Skeletal muscle satellite cell (primary cell): ENCODE measurements at regions not wholly inside any gene's neighbourhood (a gene's known extent, or its start where the extent isn't known, plus 50 kb on each side); places are given as distances from the start of the nearest gene placed in this dataset.

Experiments used
- H3K27me3 ChIP-seq: 2 replicates; pipeline ENCODE4 v1.7.0; 2013; ENCODE audit warnings: low read length; ENCODE audit not compliant: control insufficient read depth, insufficient read depth
- H3K36me3 ChIP-seq: 2 replicates; pipeline ENCODE4 v1.7.0; 2013; ENCODE audit warnings: mild to moderate bottlenecking, control low read depth, low read length; ENCODE audit not compliant: insufficient read depth
- H3K4me1 ChIP-seq: 2 replicates; pipeline ENCODE4 v1.7.0; 2013; ENCODE audit warnings: low read length; ENCODE audit not compliant: control insufficient read depth, insufficient read depth
- H3K4me2 ChIP-seq: 2 replicates; pipeline ENCODE4 v1.7.0; 2013; ENCODE audit warnings: mild to moderate bottlenecking, low read length
- H3K4me3 ChIP-seq: 2 replicates; pipeline ENCODE4 v1.7.0; 2013; ENCODE audit warnings: low read length
- H3K9ac ChIP-seq: 2 replicates; pipeline ENCODE4 v1.7.0; 2013; ENCODE audit warnings: mild to moderate bottlenecking, low read depth, low read length, moderate library complexity
- H3K9me3 ChIP-seq: replicated peaks from 2 replicates; pipeline ENCODE4 v1.7.0; 2013; ENCODE audit warnings: mild to moderate bottlenecking, control low read depth, low read length

DNA sequence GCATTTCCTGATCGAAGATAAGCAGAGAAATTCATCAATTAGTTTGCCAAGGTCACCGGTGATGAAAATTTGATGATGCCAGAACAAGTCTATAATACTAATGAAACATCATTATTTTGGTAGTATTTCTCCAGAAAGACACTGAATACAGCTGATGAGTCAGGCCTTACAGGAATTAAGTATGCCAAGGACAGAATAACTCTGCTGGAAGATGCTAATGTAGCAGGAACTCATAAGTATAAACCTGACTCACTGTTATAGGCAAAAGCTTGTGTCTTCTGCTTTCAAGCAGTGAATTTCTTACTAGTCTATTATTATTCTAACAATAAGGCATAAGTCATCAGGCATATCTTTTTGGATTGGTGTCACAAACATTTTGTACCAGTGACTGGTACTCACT lies 1825.1 kb upstream of the IGFBP7 start:
- H3K36me3 ChIP-seq, result no peaks in the 10 kb centered on the region

DNA sequence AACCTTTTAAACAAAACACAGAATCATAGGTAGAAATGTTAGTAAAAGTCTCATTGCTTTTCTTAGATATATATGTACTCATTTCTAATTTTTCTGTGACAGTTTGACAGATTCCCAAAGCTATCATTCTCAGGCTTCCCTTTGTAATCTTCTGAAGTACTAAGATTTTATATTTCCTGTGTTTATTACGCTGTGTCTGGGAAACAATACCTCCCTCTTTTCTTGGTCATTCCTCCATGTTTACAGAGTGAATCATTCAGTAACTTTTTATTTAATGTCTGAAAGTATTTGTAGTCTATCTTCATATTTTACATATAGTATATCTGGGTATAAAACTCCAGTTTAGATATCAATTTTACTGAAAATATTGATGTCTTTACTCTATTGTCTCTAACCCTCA lies 1826.3 kb upstream of the IGFBP7 start:
- Histone ChIP-seq H3K9me3 (no peaks in the 10 kb centered on the region), H3K4me3 (no peak overlapping the region), H3K4me1 (no peaks in the 10 kb centered on the region), H3K4me2 (no peak overlapping the region), H3K9ac (no peak overlapping the region), H3K27me3 (no peaks in the 10 kb centered on the region), H3K36me3 (no peaks in the 10 kb centered on the region)

More for the DNA sequence above, 1825.1 kb upstream of the IGFBP7 start:
- Histone ChIP-seq H3K9me3 (no peaks in the 10 kb centered on the region), H3K9ac (no peak overlapping the region), H3K4me2 (no peak overlapping the region), H3K4me1 (no peaks in the 10 kb centered on the region), H3K27me3 (no peaks in the 10 kb centered on the region), H3K4me3 (no peak overlapping the region)

DNA sequence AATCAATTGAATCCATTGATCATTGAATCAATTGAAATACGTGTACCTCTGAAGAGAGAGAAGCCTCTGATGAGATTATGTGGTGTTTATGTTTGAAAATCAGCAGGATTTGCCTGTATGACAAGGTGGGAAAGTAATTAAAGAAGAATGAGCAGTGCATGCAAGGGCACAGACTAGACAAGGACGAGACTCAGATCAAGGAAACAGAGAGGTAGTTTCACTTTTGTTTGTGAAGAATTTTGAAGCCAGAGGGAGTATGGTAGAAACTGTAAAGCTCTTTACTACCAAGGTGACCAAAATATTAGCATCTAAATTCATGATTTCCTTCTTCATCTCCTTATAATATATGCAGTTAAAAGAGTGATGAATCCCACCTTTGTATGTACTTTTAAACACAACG lies 1830.0 kb upstream of the IGFBP7 start:
- Histone ChIP-seq H3K4me3 (no peak overlapping the region), H3K36me3 (no peaks in the 10 kb centered on the region), H3K4me2 (no peak overlapping the region), H3K9ac (no peak overlapping the region), H3K4me1 (no peaks in the 10 kb centered on the region), H3K9me3 (no peaks in the 10 kb centered on the region), H3K27me3 (no peaks in the 10 kb centered on the region)

DNA sequence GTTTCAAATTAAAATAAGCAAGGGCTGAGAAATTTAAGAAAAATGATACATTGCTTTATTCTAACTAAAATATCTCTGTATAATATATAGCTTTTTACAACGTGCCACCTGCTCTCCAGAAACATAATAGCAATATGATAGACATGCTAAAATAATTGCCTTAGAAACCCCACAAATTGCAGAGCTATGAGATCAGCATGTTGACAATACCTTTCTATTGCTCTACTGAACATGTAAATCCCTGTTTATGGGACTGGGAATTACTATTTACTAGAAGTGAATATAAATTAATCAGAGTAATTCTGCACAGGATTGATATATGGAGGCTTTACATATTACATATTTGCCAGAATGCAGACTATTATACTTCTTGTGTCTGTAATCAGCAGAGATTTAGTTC lies 1831.1 kb upstream of the IGFBP7 start:
- Histone ChIP-seq H3K27me3 (no peaks in the 10 kb centered on the region), H3K4me2 (no peak overlapping the region), H3K9me3 (no peaks in the 10 kb centered on the region), H3K36me3 (no peaks in the 10 kb centered on the region), H3K4me1 (no peaks in the 10 kb centered on the region), H3K4me3 (no peak overlapping the region), H3K9ac (no peak overlapping the region)

DNA sequence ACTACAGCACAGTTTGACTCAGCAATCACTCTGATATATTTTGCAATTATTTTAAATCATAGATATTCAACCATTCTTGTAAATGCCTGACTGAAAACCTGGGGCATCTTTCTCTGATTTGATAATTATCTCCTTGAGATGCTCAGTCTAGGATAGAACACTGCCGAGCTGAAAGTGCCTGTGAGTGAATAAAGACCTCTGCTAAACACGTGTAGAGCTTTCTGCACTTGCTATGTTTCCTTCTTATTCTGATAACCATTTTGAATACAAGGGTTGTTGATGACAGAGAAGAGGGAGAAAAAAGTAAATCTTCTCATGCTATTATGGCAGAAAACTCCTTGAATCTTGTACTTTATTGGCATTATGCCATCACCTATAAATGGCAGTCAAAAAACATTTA lies 1843.4 kb upstream of the IGFBP7 start:
- no peak overlapping the region for H3K9ac ChIP-seq
- H3K4me3 ChIP-seq, result no peak overlapping the region
- no peaks in the 10 kb centered on the region for H3K27me3 ChIP-seq
- no peaks in the 10 kb centered on the region for H3K9me3 ChIP-seq
- H3K36me3 ChIP-seq, result no peaks in the 10 kb centered on the region
- no peaks in the 10 kb centered on the region for H3K4me1 ChIP-seq
- no peak overlapping the region for H3K4me2 ChIP-seq

DNA sequence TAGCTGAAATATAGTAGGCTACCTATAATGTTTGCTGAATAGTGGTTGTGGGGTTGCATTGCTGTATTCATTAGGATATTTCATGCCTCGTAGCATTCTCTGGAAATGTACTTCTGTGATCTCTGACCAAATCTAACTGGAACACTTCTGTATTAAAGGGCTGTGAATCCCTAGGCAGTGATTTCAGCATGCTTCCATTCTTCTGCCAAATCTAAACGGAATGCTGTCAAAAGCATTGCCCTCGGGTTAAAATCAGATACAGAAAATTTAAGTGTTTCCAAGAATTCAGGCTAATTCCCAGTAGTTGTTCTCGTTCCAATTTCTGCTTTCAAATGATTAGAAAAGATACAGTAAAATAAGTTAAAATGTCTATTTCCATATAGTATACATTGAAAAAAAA lies 1847.5 kb upstream of the IGFBP7 start:
- Histone ChIP-seq H3K4me1 (no peaks in the 10 kb centered on the region), H3K9me3 (no peaks in the 10 kb centered on the region), H3K9ac (no peak overlapping the region), H3K4me3 (no peak overlapping the region), H3K27me3 (no peaks in the 10 kb centered on the region), H3K4me2 (no peak overlapping the region), H3K36me3 (no peaks in the 10 kb centered on the region)

DNA sequence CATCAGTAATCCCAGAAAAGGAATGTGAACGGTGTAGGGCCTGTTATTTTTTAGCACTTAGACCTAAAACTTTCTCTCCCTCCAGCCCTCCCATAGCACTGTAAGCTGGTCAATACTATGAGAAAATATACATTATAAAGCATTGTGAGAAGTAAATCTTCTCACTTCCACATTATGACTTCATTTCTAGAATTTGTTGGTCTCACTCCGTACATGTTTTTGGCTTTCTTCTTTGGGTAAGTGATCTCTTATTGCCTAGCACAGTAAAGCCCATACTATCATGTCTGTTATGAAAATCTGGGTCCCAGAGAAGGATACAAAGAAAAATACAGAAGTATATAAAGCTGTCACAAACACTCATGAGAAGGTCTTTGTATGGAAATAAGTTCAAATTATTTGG lies 1851.1 kb upstream of the IGFBP7 start:
- H3K4me2 ChIP-seq, result no peak overlapping the region
- H3K4me1 ChIP-seq, result no peaks in the 10 kb centered on the region
- H3K9me3 ChIP-seq, result no peaks in the 10 kb centered on the region
- no peak overlapping the region for H3K4me3 ChIP-seq
- H3K9ac ChIP-seq, result no peak overlapping the region
- no peaks in the 10 kb centered on the region for H3K27me3 ChIP-seq
- no peaks in the 10 kb centered on the region for H3K36me3 ChIP-seq

DNA sequence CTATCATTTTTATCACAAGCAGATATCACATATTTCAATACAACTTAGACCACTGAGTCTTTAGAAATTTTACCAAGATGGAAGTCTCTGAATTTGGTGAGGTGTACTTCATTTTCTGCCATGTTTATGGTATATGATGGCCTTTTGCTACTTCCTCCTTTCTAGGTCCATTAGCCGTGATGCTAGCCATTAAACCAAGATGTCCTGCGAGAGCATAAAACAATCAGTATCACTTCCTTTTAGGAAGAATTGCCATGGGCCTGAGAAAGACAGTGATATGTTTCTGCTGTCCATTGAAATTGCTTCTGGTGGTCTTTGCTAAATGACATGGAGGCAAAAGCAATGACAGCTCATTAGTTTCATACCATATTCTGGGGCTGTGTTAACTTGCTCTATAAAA lies 1851.7 kb upstream of the IGFBP7 start:
- Histone ChIP-seq H3K36me3 (no peaks in the 10 kb centered on the region), H3K27me3 (no peaks in the 10 kb centered on the region), H3K4me1 (no peaks in the 10 kb centered on the region), H3K9ac (no peak overlapping the region), H3K9me3 (no peaks in the 10 kb centered on the region), H3K4me3 (no peak overlapping the region), H3K4me2 (no peak overlapping the region)

DNA sequence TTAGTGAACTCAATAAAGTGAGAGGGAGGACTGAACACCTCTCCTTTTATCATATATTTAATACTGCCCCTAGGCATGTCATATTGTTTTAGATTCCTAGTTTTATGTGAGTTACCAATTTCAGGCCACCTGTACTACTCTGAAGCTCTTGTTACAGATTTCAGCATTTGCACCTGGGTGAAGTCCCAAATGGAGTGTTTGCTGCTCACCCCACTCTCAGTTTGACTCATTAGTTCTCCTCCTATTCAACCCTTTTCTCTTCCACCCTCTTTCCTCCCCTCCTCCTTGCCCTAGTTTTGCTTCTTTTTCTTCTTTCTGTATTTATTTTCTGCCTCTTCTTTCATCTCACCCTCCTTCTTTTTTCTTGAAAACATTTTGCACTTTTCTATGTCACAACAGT lies 1852.2 kb upstream of the IGFBP7 start:
- Histone ChIP-seq H3K9me3 (no peaks in the 10 kb centered on the region), H3K9ac (no peak overlapping the region), H3K27me3 (no peaks in the 10 kb centered on the region), H3K4me3 (no peak overlapping the region), H3K4me1 (no peaks in the 10 kb centered on the region), H3K4me2 (no peak overlapping the region), H3K36me3 (no peaks in the 10 kb centered on the region)

DNA sequence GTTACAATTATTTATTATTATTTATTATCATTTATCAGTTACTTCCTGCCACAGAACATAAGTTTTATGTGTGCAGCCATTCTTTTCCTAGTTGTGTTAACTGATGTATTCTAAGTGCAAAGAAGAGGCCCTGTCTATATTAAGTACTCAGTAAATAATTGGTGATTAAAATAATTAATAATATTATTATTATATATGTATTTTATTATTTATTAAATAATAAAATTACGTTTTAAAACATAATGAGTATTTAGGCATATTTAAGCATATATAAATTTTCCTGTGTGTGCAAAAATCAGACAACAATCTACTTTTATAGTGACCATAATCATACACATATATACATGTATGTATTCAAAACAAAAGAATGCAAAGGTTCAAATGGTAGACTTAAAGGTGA lies 1871.6 kb upstream of the IGFBP7 start:
- Histone ChIP-seq H3K4me1 (no peaks in the 10 kb centered on the region), H3K9me3 (no peaks in the 10 kb centered on the region), H3K27me3 (no peaks in the 10 kb centered on the region)

DNA sequence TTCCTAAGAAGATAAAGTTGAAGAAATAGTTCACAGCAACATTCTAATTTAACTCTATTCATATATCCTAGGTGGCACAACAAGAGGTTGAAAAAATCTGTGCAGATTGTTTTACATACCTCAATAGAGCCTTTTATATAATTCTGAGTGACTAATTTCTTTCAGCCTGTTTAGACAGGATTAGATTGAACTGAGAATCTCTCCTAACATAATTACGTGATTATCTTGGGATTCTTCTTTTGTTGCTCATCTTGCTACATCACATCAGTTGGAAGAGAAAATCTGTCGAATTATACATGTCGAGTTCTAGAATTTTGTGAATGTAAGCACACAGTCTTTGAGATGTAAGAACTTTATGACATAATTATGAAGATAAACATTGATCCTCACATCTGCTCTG lies 1873.7 kb upstream of the IGFBP7 start:
- H3K9ac ChIP-seq, result no peak overlapping the region
- H3K36me3 ChIP-seq, result no peaks in the 10 kb centered on the region
- H3K4me1 ChIP-seq, result no peaks in the 10 kb centered on the region
- H3K27me3 ChIP-seq, result no peaks in the 10 kb centered on the region
- no peaks in the 10 kb centered on the region for H3K9me3 ChIP-seq
- H3K4me3 ChIP-seq, result no peak overlapping the region
- H3K4me2 ChIP-seq, result no peak overlapping the region

More for the DNA sequence above, 1871.6 kb upstream of the IGFBP7 start:
- H3K9ac ChIP-seq, result no peak overlapping the region
- H3K36me3 ChIP-seq, result no peaks in the 10 kb centered on the region
- no peak overlapping the region for H3K4me2 ChIP-seq
- H3K4me3 ChIP-seq, result no peak overlapping the region

DNA sequence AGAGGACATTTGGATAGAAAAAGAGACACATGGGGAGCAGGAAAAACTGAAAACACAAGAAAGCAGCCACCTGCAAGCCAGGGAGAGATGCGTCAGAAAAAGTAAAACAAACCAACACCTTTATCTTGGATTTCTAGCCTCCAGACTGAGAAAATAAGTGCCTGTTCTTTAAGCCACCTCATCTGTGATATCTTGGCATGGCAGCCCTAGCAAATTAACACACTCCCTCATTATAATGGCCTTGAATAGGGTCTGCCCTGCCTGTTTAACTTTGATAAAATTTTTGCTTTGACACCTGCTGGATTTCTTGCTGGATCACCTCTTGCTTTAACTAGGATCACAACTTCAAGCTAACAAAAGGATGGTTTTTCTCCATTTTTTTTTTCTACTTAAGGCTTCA lies 1892.0 kb upstream of the IGFBP7 start:
- Histone ChIP-seq H3K9ac (no peak overlapping the region), H3K9me3 (no peaks in the 10 kb centered on the region), H3K36me3 (no peaks in the 10 kb centered on the region), H3K4me2 (no peak overlapping the region), H3K27me3 (no peaks in the 10 kb centered on the region), H3K4me1 (no peaks in the 10 kb centered on the region), H3K4me3 (no peak overlapping the region)
